ENCODE measurements at regions not wholly inside any gene's neighbourhood (a gene's known extent, or its start where the extent isn't known, plus 50 kb on each side); places are given as distances from the start of the nearest gene placed in this dataset.

GRCh38 chr12:38417101-38417500 is 100.5 kb downstream of the ALG10B start (continued):
- TF ChIP-seq SCRT2 (tag by site-specific recombination; IDR thresholded peaks at IDR 0.05), result no peak
- TF ChIP-seq KLF10 (tag by site-specific recombination; IDR thresholded peaks at IDR 0.05), result no peak
- no peak for TF ChIP-seq ZNF10 (tag by site-specific recombination; IDR thresholded peaks at IDR 0.05)
- no peak for TF ChIP-seq ZSCAN23 (tag by site-specific recombination; IDR thresholded peaks at IDR 0.05)

GRCh38 chr12:38424436-38424835 is 107.9 kb downstream of the ALG10B start:
- CTCF ChIA-PET, result no interaction called here
- Histone ChIP-seq H3K9me3 (ENCODE audit: control insufficient read depth, insufficient read depth, low read depth, low read length) (no peaks in the 10 kb centered on the region), H3K4me1 (ENCODE audit: control insufficient read depth, insufficient read depth, low read length) (no peaks in the 10 kb centered on the region), H3K4me3 (ENCODE audit: low read depth, low read length) (no peak overlapping the region), H3K27ac (ENCODE audit: extremely low read depth, low read depth, low read length) (no peak overlapping the region), H3K36me3 (ENCODE audit: control insufficient read depth in 2 of 2, insufficient read depth in 1 of 2, low read length in 2 of 2) (no peaks in the 10 kb centered on the region)
- no peak for TF ChIP-seq ZNF302 (tag by site-specific recombination; IDR thresholded peaks at IDR 0.05; ENCODE audit: low read depth)
- no peak for TF ChIP-seq ZNF555 (tag by site-specific recombination; conservative IDR thresholded peaks at IDR 0.05)
- TF ChIP-seq FEZF1 (tag by site-specific recombination; IDR thresholded peaks at IDR 0.05), result no peak
- no peak for TF ChIP-seq ZNF776 (tag by site-specific recombination; IDR thresholded peaks at IDR 0.05; ENCODE audit: borderline replicate concordance)
- no peak for TF ChIP-seq TRIM28 (IDR thresholded peaks at IDR 0.05; ENCODE audit: borderline replicate concordance, low read length)
- TF ChIP-seq EGR2 (tag by site-specific recombination; IDR thresholded peaks at IDR 0.05; ENCODE audit: low read depth), result no peak
- TF ChIP-seq ZNF521 (tag by site-specific recombination; IDR thresholded peaks at IDR 0.05), result no peak
- no peak for TF ChIP-seq ZNF707 (tag by site-specific recombination; IDR thresholded peaks at IDR 0.05)
- no peak for TF ChIP-seq ZNF114 (tag by site-specific recombination; IDR thresholded peaks at IDR 0.05)
- no peak for TF ChIP-seq ZNF140 (tag by site-specific recombination; IDR thresholded peaks at IDR 0.05)
- POLR2A ChIA-PET, result no interaction called here

- POLR2A ChIA-PET, result no interaction called here
- CTCF ChIA-PET, result interaction anchor here (0.6 kb wide), 1 partner anchor 9 kb away, joined by 3 read pairs; no protein-coding TSS in a partner anchor
These were observed 110.9 kb downstream of the ALG10B start for GRCh38 chr12:38427442-38427841.

More at GRCh38 chr12:38427442-38427841, 110.9 kb downstream of the ALG10B start:
- no peaks in the 10 kb centered on the region for H3K36me3 ChIP-seq (ENCODE audit: control insufficient read depth in 2 of 2, insufficient read depth in 1 of 2, low read length in 2 of 2)
- TF ChIP-seq ZNF670 (tag by site-specific recombination; IDR thresholded peaks at IDR 0.05; ENCODE audit: low read depth) (no peak), ZNF654 (tag by site-specific recombination; IDR thresholded peaks at IDR 0.05; ENCODE audit: low read depth) (no peak), ZNF692 (tag by site-specific recombination; IDR thresholded peaks at IDR 0.05) (no peak), ZNF707 (tag by site-specific recombination; IDR thresholded peaks at IDR 0.05) (no peak), ZFHX2 (tag by site-specific recombination; conservative IDR thresholded peaks at IDR 0.05) (no peak), ATF2 (tag by site-specific recombination; IDR thresholded peaks at IDR 0.05; ENCODE audit: low read depth) (no peak)
- TF ChIP-seq, protein P1, sequence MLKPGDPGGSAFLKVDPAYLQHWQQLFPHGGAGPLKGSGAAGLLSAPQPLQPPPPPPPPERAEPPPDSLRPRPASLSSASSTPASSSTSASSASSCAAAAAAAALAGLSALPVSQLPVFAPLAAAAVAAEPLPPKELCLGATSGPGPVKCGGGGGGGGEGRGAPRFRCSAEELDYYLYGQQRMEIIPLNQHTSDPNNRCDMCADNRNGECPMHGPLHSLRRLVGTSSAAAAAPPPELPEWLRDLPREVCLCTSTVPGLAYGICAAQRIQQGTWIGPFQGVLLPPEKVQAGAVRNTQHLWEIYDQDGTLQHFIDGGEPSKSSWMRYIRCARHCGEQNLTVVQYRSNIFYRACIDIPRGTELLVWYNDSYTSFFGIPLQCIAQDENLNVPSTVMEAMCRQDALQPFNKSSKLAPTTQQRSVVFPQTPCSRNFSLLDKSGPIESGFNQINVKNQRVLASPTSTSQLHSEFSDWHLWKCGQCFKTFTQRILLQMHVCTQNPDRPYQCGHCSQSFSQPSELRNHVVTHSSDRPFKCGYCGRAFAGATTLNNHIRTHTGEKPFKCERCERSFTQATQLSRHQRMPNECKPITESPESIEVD (tag by site-specific recombination; IDR thresholded peaks at IDR 0.05), result no peak
- TF ChIP-seq, protein P2, sequence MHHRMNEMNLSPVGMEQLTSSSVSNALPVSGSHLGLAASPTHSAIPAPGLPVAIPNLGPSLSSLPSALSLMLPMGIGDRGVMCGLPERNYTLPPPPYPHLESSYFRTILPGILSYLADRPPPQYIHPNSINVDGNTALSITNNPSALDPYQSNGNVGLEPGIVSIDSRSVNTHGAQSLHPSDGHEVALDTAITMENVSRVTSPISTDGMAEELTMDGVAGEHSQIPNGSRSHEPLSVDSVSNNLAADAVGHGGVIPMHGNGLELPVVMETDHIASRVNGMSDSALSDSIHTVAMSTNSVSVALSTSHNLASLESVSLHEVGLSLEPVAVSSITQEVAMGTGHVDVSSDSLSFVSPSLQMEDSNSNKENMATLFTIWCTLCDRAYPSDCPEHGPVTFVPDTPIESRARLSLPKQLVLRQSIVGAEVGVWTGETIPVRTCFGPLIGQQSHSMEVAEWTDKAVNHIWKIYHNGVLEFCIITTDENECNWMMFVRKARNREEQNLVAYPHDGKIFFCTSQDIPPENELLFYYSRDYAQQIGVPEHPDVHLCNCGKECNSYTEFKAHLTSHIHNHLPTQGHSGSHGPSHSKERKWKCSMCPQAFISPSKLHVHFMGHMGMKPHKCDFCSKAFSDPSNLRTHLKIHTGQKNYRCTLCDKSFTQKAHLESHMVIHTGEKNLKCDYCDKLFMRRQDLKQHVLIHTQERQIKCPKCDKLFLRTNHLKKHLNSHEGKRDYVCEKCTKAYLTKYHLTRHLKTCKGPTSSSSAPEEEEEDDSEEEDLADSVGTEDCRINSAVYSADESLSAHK (tag by site-specific recombination; IDR thresholded peaks at IDR 0.05), result no peak
- TF ChIP-seq, protein P3, sequence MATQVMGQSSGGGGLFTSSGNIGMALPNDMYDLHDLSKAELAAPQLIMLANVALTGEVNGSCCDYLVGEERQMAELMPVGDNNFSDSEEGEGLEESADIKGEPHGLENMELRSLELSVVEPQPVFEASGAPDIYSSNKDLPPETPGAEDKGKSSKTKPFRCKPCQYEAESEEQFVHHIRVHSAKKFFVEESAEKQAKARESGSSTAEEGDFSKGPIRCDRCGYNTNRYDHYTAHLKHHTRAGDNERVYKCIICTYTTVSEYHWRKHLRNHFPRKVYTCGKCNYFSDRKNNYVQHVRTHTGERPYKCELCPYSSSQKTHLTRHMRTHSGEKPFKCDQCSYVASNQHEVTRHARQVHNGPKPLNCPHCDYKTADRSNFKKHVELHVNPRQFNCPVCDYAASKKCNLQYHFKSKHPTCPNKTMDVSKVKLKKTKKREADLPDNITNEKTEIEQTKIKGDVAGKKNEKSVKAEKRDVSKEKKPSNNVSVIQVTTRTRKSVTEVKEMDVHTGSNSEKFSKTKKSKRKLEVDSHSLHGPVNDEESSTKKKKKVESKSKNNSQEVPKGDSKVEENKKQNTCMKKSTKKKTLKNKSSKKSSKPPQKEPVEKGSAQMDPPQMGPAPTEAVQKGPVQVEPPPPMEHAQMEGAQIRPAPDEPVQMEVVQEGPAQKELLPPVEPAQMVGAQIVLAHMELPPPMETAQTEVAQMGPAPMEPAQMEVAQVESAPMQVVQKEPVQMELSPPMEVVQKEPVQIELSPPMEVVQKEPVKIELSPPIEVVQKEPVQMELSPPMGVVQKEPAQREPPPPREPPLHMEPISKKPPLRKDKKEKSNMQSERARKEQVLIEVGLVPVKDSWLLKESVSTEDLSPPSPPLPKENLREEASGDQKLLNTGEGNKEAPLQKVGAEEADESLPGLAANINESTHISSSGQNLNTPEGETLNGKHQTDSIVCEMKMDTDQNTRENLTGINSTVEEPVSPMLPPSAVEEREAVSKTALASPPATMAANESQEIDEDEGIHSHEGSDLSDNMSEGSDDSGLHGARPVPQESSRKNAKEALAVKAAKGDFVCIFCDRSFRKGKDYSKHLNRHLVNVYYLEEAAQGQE (tag by site-specific recombination; IDR thresholded peaks at IDR 0.05), result no peak
- no peak overlapping the region for H3K4me3 ChIP-seq (ENCODE audit: low read depth, low read length)
- H3K4me1 ChIP-seq (ENCODE audit: control insufficient read depth, insufficient read depth, low read length), result no peaks in the 10 kb centered on the region
- H3K9me3 ChIP-seq (ENCODE audit: control insufficient read depth, insufficient read depth, low read depth, low read length), result no peaks in the 10 kb centered on the region
- no peak overlapping the region for H3K27ac ChIP-seq (ENCODE audit: extremely low read depth, low read depth, low read length)
